Caco-2 (cell line): ENCODE measurements at regions not wholly inside any gene's neighbourhood (a gene's known extent, or its start where the extent isn't known, plus 50 kb on each side); places are given as distances from the start of the nearest gene placed in this dataset.

Experiments
- BruUV-seq: library from RNA; stranded (reverse); fragments of 400-500 nt; replicated peaks from 2 replicates; lab custom pipeline; 2021; lab: Mats Ljungman, UMichigan
- CTCF ChIA-PET: fragments of 300-600 bp; sonication (Branson Sonifier 250); formaldehyde crosslinking; loops from one replicate; lab custom pipeline; 2022; ENCODE audit warnings: antibody characterized with exemption; lab: Charles Lee
- POLR2A ChIA-PET: fragments of 300-600 bp; sonication (Branson Sonifier 250); formaldehyde crosslinking; loops from one replicate; lab custom pipeline; 2022; ENCODE audit warnings: antibody characterized with exemption; lab: Charles Lee
- DNase-seq, 2 experiments: peaks; one replicate each; pipeline versions ENCODE4 v3.0.0 to v3.0.0-alpha.2; 2020 to 2022
- H3K27me3 ChIP-seq: replicated peaks from 2 replicates; pipeline ENCODE4 v1.6.0; 2011; ENCODE audit warnings: low read length; ENCODE audit not compliant: control insufficient read depth, insufficient read depth
- H3K36me3 ChIP-seq: 2 replicates; pipeline ENCODE4 v1.5.1; 2011; ENCODE audit warnings: low read length; ENCODE audit not compliant: control insufficient read depth, insufficient read depth
- H3K4me1 ChIP-seq: fragments of 250-450 bp; sonication (Bioruptor Pico); 2 replicates; pipeline ENCODE4 v1.5.1; 2020; ENCODE audit warnings: mild to moderate bottlenecking
- H3K4me3 ChIP-seq: 2 replicates; pipeline ENCODE4 v1.5.1; 2011; ENCODE audit warnings: low read depth, mild to moderate bottlenecking, control low read depth, low read length
- H3K9me3 ChIP-seq: fragments of 250-450 bp; sonication (Bioruptor Pico); 2 replicates; pipeline ENCODE4 v1.5.1; 2020; ENCODE audit warnings: mild to moderate bottlenecking, moderate library complexity
- H3K27ac Mint-ChIP-seq: one replicate; pipeline ENCODE4 v1.8.0; 2022; ENCODE audit warnings: mixed read lengths; ENCODE audit not compliant: unreplicated experiment
- H3K27me3 Mint-ChIP-seq: one replicate; pipeline ENCODE4 v1.8.0; 2022; ENCODE audit warnings: mixed read lengths; ENCODE audit not compliant: insufficient read depth, unreplicated experiment
- H3K36me3 Mint-ChIP-seq: one replicate; pipeline ENCODE4 v1.8.0; 2022; ENCODE audit warnings: mild to moderate bottlenecking, mixed read lengths; ENCODE audit not compliant: insufficient read depth, unreplicated experiment
- H3K4me1 Mint-ChIP-seq: one replicate; pipeline ENCODE4 v1.8.0; 2022; ENCODE audit warnings: low read depth, mixed read lengths; ENCODE audit not compliant: unreplicated experiment
- H3K4me3 Mint-ChIP-seq: one replicate; pipeline ENCODE4 v1.8.0; 2022; ENCODE audit warnings: mild to moderate bottlenecking, moderate library complexity, mixed read lengths; ENCODE audit not compliant: unreplicated experiment
- H3K9me3 Mint-ChIP-seq: one replicate; pipeline ENCODE4 v1.8.0; 2022; ENCODE audit warnings: mixed read lengths; ENCODE audit not compliant: unreplicated experiment
- CTCF ChIP-seq, 2 experiments: fragments of 200-600 bp in 1 of 2; IDR thresholded peaks; 1 replicate in 1 of 2; 2 replicates in 1 of 2; pipeline versions ENCODE4 v1.5.1 to v1.8.0; 2011 to 2022; ENCODE audit warnings: antibody characterized with exemption in 1 of 2, control low read depth in 1 of 2, inconsistent platforms in 1 of 2, low read depth in 1 of 2, low read length in 1 of 2, mild to moderate bottlenecking in 1 of 2, moderate library complexity in 1 of 2; ENCODE audit not compliant: insufficient read depth in 1 of 2, severe bottlenecking in 1 of 2, unreplicated experiment in 1 of 2
- intact Hi-C: fragments of 100-400 bp; cut with micrococcal nuclease; formaldehyde crosslinking; loops from one replicate; pipeline ENCODE4 v1.10.0; 2022; ENCODE audit not compliant: unreplicated experiment

- POLR2A ChIA-PET, result no interaction called here
- H3K9me3 Mint-ChIP-seq, result no peaks in the 10 kb centered on the region
- H3K27ac Mint-ChIP-seq, result no peak overlapping the region
- no peak for DNase-seq
- no peaks in the 10 kb centered on the region for H3K36me3 Mint-ChIP-seq
- intact Hi-C loops, result no loop called here
- H3K27me3 Mint-ChIP-seq, result no peaks in the 10 kb centered on the region
- 0 out of 2 replicates have a peak, but pooled peaks cover 9% of the 10 kb centered on the region for H3K4me1 ChIP-seq
- H3K4me1 Mint-ChIP-seq, result no peaks in the 10 kb centered on the region
- no peak for TF ChIP-seq CTCF (IDR thresholded peaks at IDR 0.05; ENCODE audit: insufficient read depth in 1 of 2, low read depth in 1 of 2, low read length in 1 of 2, severe bottlenecking in 1 of 2, unreplicated experiment in 1 of 2)
- BruUV-seq, result no TSS peak
- H3K9me3 ChIP-seq, result no peaks in the 10 kb centered on the region
- no peak overlapping the region for H3K4me3 Mint-ChIP-seq
- no peaks in the 10 kb centered on the region for H3K27me3 ChIP-seq
- H3K36me3 ChIP-seq, result no peaks in the 10 kb centered on the region
- H3K4me3 ChIP-seq, result no peak overlapping the region
- CTCF ChIA-PET, result no interaction called here
Observed at GRCh38 chr21:15174923-15175322, 110.1 kb upstream of the NRIP1 start.

GRCh38 chr21:15182731-15183130 lies 117.9 kb upstream of the NRIP1 start:
- no peaks in the 10 kb centered on the region for H3K9me3 ChIP-seq
- no peaks in the 10 kb centered on the region for H3K36me3 ChIP-seq
- no peaks in the 10 kb centered on the region for H3K36me3 Mint-ChIP-seq
- no peak overlapping the region for H3K4me3 ChIP-seq
- intact Hi-C loops, result no loop called here
- no peaks in the 10 kb centered on the region for H3K4me1 ChIP-seq
- CTCF ChIA-PET, result no interaction called here
- BruUV-seq, result no TSS peak
- no peak for DNase-seq
- H3K9me3 Mint-ChIP-seq, result no peaks in the 10 kb centered on the region
- no peaks in the 10 kb centered on the region for H3K27me3 Mint-ChIP-seq
- H3K4me3 Mint-ChIP-seq, result no peak overlapping the region
- no peaks in the 10 kb centered on the region for H3K27me3 ChIP-seq
- no peak for TF ChIP-seq CTCF (IDR thresholded peaks at IDR 0.05; ENCODE audit: insufficient read depth in 1 of 2, low read depth in 1 of 2, low read length in 1 of 2, severe bottlenecking in 1 of 2, unreplicated experiment in 1 of 2)
- no peak overlapping the region for H3K27ac Mint-ChIP-seq
- no peaks in the 10 kb centered on the region for H3K4me1 Mint-ChIP-seq
- POLR2A ChIA-PET, result no interaction called here

GRCh38 chr21:15183813-15184257 lies 119.0 kb upstream of the NRIP1 start:
- Mint-ChIP-seq H3K9me3 (no peaks in the 10 kb centered on the region), H3K27ac (no peak overlapping the region), H3K36me3 (no peaks in the 10 kb centered on the region), H3K27me3 (no peaks in the 10 kb centered on the region), H3K4me3 (no peak overlapping the region), H3K4me1 (no peaks in the 10 kb centered on the region)
- TF ChIP-seq CTCF (IDR thresholded peaks at IDR 0.05; ENCODE audit: insufficient read depth in 1 of 2, low read depth in 1 of 2, low read length in 1 of 2, severe bottlenecking in 1 of 2, unreplicated experiment in 1 of 2), result no peak
- intact Hi-C loops, result no loop called here
- Histone ChIP-seq H3K4me3 (no peak overlapping the region), H3K4me1 (no peaks in the 10 kb centered on the region), H3K36me3 (no peaks in the 10 kb centered on the region), H3K9me3 (no peaks in the 10 kb centered on the region), H3K27me3 (no peaks in the 10 kb centered on the region)
- no peak for DNase-seq
- BruUV-seq, result no TSS peak
- ChIA-PET CTCF (no interaction called here), POLR2A (no interaction called here)
